ENCODE measurements at regions not wholly inside any gene's neighbourhood (a gene's known extent, or its start where the extent isn't known, plus 50 kb on each side); places are given as distances from the start of the nearest gene placed in this dataset.
"Not testable (repeated sequence)": the region's sequence is repeated elsewhere in the genome, so short reads cannot be mapped to it uniquely, and the experiment has no call there.

- no peak for DNase-seq (ENCODE audit: low read depth in 4 of 4, low spot score in 2 of 4)
Measured at GRCh38 chr5:125415126-125415525, 668.7 kb upstream of the ZNF608 start.

GRCh38 chr5:125416055-125416454 lies 669.6 kb upstream of the ZNF608 start:
- no peak for DNase-seq (ENCODE audit: low read depth in 4 of 4, low spot score in 2 of 4)

- no peak for DNase-seq (ENCODE audit: low read depth in 4 of 4, low spot score in 2 of 4)
Measured at GRCh38 chr5:125421006-125421405, 674.6 kb upstream of the ZNF608 start.

GRCh38 chr5:125422342-125422741 lies 675.9 kb upstream of the ZNF608 start:
- DNase-seq (ENCODE audit: low read depth in 4 of 4, low spot score in 2 of 4) = no peak

GRCh38 chr5:125424402-125425141 lies 678.1 kb upstream of the ZNF608 start:
- DNase-seq (ENCODE audit: low read depth in 4 of 4, low spot score in 2 of 4) = peak in 1 of 4 donors; percentile 23

GRCh38 chr5:125429498-125429897 lies 683.1 kb upstream of the ZNF608 start:
- no peak for DNase-seq (ENCODE audit: low read depth in 4 of 4, low spot score in 2 of 4)

GRCh38 chr5:125433457-125433856 lies 687.0 kb upstream of the ZNF608 start:
- no peak for DNase-seq (ENCODE audit: low read depth in 4 of 4, low spot score in 2 of 4)

- no peak for DNase-seq (ENCODE audit: low read depth in 4 of 4, low spot score in 2 of 4)
Measured at GRCh38 chr5:125439243-125439642, 692.8 kb upstream of the ZNF608 start.

GRCh38 chr5:125440905-125441304 lies 694.5 kb upstream of the ZNF608 start:
- no peak for DNase-seq (ENCODE audit: low read depth in 4 of 4, low spot score in 2 of 4)

- no peak for DNase-seq (ENCODE audit: low read depth in 4 of 4, low spot score in 2 of 4)
Measured at GRCh38 chr5:125446986-125447385, 700.5 kb upstream of the ZNF608 start.

- no peak for DNase-seq (ENCODE audit: low read depth in 4 of 4, low spot score in 2 of 4)
Measured at GRCh38 chr5:125450771-125451170, 704.3 kb upstream of the ZNF608 start.

GRCh38 chr5:125451622-125452021 lies 705.2 kb upstream of the ZNF608 start:
- DNase-seq (ENCODE audit: low read depth in 4 of 4, low spot score in 2 of 4) = no peak

GRCh38 chr5:125452991-125453390 lies 706.6 kb upstream of the ZNF608 start:
- no peak for DNase-seq (ENCODE audit: low read depth in 4 of 4, low spot score in 2 of 4)

GRCh38 chr5:125455041-125455440 lies 708.6 kb upstream of the ZNF608 start:
- no peak for DNase-seq (ENCODE audit: low read depth in 4 of 4, low spot score in 2 of 4)

- not testable (repeated sequence) for DNase-seq (ENCODE audit: low read depth in 4 of 4, low spot score in 2 of 4)
Measured at GRCh38 chr5:125456005-125456404, 709.6 kb upstream of the ZNF608 start.

- DNase-seq (ENCODE audit: low read depth in 4 of 4, low spot score in 2 of 4) = no peak
Measured at GRCh38 chr5:125457617-125458016, 711.2 kb upstream of the ZNF608 start.

- DNase-seq (ENCODE audit: low read depth in 4 of 4, low spot score in 2 of 4) = not testable (repeated sequence)
Measured at GRCh38 chr5:125458949-125459348, 712.5 kb upstream of the ZNF608 start.

- no peak for DNase-seq (ENCODE audit: low read depth in 4 of 4, low spot score in 2 of 4)
Measured at GRCh38 chr5:125461641-125462072, 715.2 kb upstream of the ZNF608 start.

GRCh38 chr5:125463466-125464092 lies 717.1 kb upstream of the ZNF608 start:
- no peak for DNase-seq (ENCODE audit: low read depth in 4 of 4, low spot score in 2 of 4)

GRCh38 chr5:125464847-125465432 lies 718.5 kb upstream of the ZNF608 start:
- DNase-seq (ENCODE audit: low read depth in 4 of 4, low spot score in 2 of 4) = no peak

- no peak for DNase-seq (ENCODE audit: low read depth in 4 of 4, low spot score in 2 of 4)
Measured at GRCh38 chr5:125465703-125466102, 719.3 kb upstream of the ZNF608 start.

- DNase-seq (ENCODE audit: low read depth in 4 of 4, low spot score in 2 of 4) = no peak
Measured at GRCh38 chr5:125467222-125467621, 720.8 kb upstream of the ZNF608 start.
